Chondrocyte (in vitro differentiated cells): ENCODE measurements at regions not wholly inside any gene's neighbourhood (a gene's known extent, or its start where the extent isn't known, plus 50 kb on each side); places are given as distances from the start of the nearest gene placed in this dataset.

ENCODE experiments used
- DNase-seq: peaks from one replicate; pipeline ENCODE4 v3.0.0; 2021; ENCODE audit warnings: mixed read lengths, low spot score
- H3K27ac Mint-ChIP-seq: one replicate; pipeline ENCODE4 v1.8.0; 2021; ENCODE audit warnings: mild to moderate bottlenecking, moderate library complexity, mixed read lengths; ENCODE audit not compliant: unreplicated experiment
- H3K27me3 Mint-ChIP-seq: 2 replicates; pipeline ENCODE4 v1.8.0; 2021; ENCODE audit warnings: low read depth, mixed read lengths
- H3K36me3 Mint-ChIP-seq: 2 replicates; pipeline ENCODE4 v1.8.0; 2021; ENCODE audit warnings: low read depth, mixed read lengths
- H3K4me1 Mint-ChIP-seq: 2 replicates; pipeline ENCODE4 v1.8.0; 2021; ENCODE audit warnings: low read depth, mild to moderate bottlenecking, mixed read lengths
- H3K4me3 Mint-ChIP-seq: one replicate; pipeline ENCODE4 v1.8.0; 2021; ENCODE audit warnings: mild to moderate bottlenecking, moderate library complexity, mixed read lengths; ENCODE audit not compliant: unreplicated experiment
- H3K9me3 Mint-ChIP-seq: 2 replicates; pipeline ENCODE4 v1.8.0; 2021; ENCODE audit warnings: low read depth, mixed read lengths
- CTCF ChIP-seq: fragments of 200-600 bp; sonication (generic); IDR thresholded peaks from 2 replicates; pipeline ENCODE4 v1.5.0; 2021; ENCODE audit warnings: antibody characterized with exemption, mild to moderate bottlenecking, moderate library complexity

GRCh38 chr14:38522724-38523123 lies 266.8 kb upstream of the CLEC14A start:
- no peak for TF ChIP-seq CTCF
- DNase-seq, result no peak
- no peaks in the 10 kb centered on the region for H3K9me3 Mint-ChIP-seq
- H3K36me3 Mint-ChIP-seq, result no peaks in the 10 kb centered on the region
- no peak overlapping the region for H3K4me3 Mint-ChIP-seq
- H3K27me3 Mint-ChIP-seq, result no peaks in the 10 kb centered on the region
- H3K4me1 Mint-ChIP-seq, result no peaks in the 10 kb centered on the region
- H3K27ac Mint-ChIP-seq, result no peak overlapping the region

- no peak for DNase-seq
- H3K36me3 Mint-ChIP-seq, result no peaks in the 10 kb centered on the region
- H3K9me3 Mint-ChIP-seq, result no peaks in the 10 kb centered on the region
- no peak overlapping the region for H3K4me3 Mint-ChIP-seq
- no peak for TF ChIP-seq CTCF
- H3K27me3 Mint-ChIP-seq, result no peaks in the 10 kb centered on the region
- H3K4me1 Mint-ChIP-seq, result no peaks in the 10 kb centered on the region
- H3K27ac Mint-ChIP-seq, result no peak overlapping the region
These were observed 265.7 kb upstream of the CLEC14A start for GRCh38 chr14:38521591-38521990.

- H3K36me3 Mint-ChIP-seq, result no peaks in the 10 kb centered on the region
- no peaks in the 10 kb centered on the region for H3K4me1 Mint-ChIP-seq
- no peak for DNase-seq
- H3K27ac Mint-ChIP-seq, result no peak overlapping the region
- H3K4me3 Mint-ChIP-seq, result no peak overlapping the region
- no peaks in the 10 kb centered on the region for H3K27me3 Mint-ChIP-seq
- TF ChIP-seq CTCF, result no peak
- H3K9me3 Mint-ChIP-seq, result no peaks in the 10 kb centered on the region
These were observed 261.5 kb upstream of the CLEC14A start for GRCh38 chr14:38517426-38517825.

GRCh38 chr14:38512236-38512635 lies 256.3 kb upstream of the CLEC14A start:
- Mint-ChIP-seq H3K27ac (no peak overlapping the region), H3K27me3 (no peaks in the 10 kb centered on the region)

GRCh38 chr14:38507299-38507698 lies 251.4 kb upstream of the CLEC14A start:
- no peak for DNase-seq
- no peaks in the 10 kb centered on the region for H3K36me3 Mint-ChIP-seq
- peaks cover 5% of the 10 kb centered on the region for H3K9me3 Mint-ChIP-seq
- no peaks in the 10 kb centered on the region for H3K27me3 Mint-ChIP-seq
- TF ChIP-seq CTCF, result no peak
- H3K27ac Mint-ChIP-seq, result no peak overlapping the region
- H3K4me1 Mint-ChIP-seq, result no peaks in the 10 kb centered on the region
- no peak overlapping the region for H3K4me3 Mint-ChIP-seq

More at GRCh38 chr14:38512236-38512635, 256.3 kb upstream of the CLEC14A start:
- H3K4me3 Mint-ChIP-seq, result no peak overlapping the region
- H3K36me3 Mint-ChIP-seq, result no peaks in the 10 kb centered on the region
- H3K4me1 Mint-ChIP-seq, result no peaks in the 10 kb centered on the region
- peaks cover 5% of the 10 kb centered on the region for H3K9me3 Mint-ChIP-seq
- DNase-seq, result no peak
- TF ChIP-seq CTCF, result no peak
